ENCODE measurements at regions not wholly inside any gene's neighbourhood (a gene's known extent, or its start where the extent isn't known, plus 50 kb on each side); places are given as distances from the start of the nearest gene placed in this dataset.

GRCh38 chr5:100755435-100755834 lies 147.6 kb downstream of the ST8SIA4 start:
- peaks cover 26% of the 10 kb centered on the region for H3K27me3 Mint-ChIP-seq (ENCODE audit: insufficient read depth, low read depth, poor library complexity)
- no peaks in the 10 kb centered on the region for H3K9me2 ChIP-seq (ENCODE audit: insufficient read depth)
- H3K79me2 ChIP-seq (replicated peaks; ENCODE audit: insufficient read depth): no peaks in the 10 kb centered on the region
- no peaks in the 10 kb centered on the region for H3K9me3 Mint-ChIP-seq
- TF ChIP-seq REST (IDR thresholded peaks at IDR 0.05; ENCODE audit: unreplicated experiment): no peak
- no peak for TF ChIP-seq EZH2phosphoT487 (IDR thresholded peaks at IDR 0.05; ENCODE audit: unreplicated experiment)
- no peak for TF ChIP-seq ZNF114 (CRISPR knock-in tag; IDR thresholded peaks at IDR 0.05)
- TF ChIP-seq POLR2AphosphoS5 (IDR thresholded peaks at IDR 0.05; ENCODE audit: low read depth): no peak
- TF ChIP-seq STAT1 (IDR thresholded peaks at IDR 0.05; ENCODE audit: unreplicated experiment): no peak
- no peak for TF ChIP-seq ETS1 (IDR thresholded peaks at IDR 0.05)
- TF ChIP-seq JUNB (IDR thresholded peaks at IDR 0.05; ENCODE audit: unreplicated experiment): no peak
- TF ChIP-seq CREB1 (CRISPR knock-in tag; IDR thresholded peaks at IDR 0.05; ENCODE audit: low read depth): no peak
- TF ChIP-seq CTCF (conservative IDR thresholded peaks at IDR 0.05; ENCODE audit: low read depth in 2 of 2): no peak
- no peak overlapping the region for H2AFZ ChIP-seq
- H3K27ac ChIP-seq (ENCODE audit: low read depth): no peak overlapping the region
- ATAC-seq (no peak), DNase-seq (ENCODE audit: low spot score) (no peak)
- H3K36me3 Mint-ChIP-seq (ENCODE audit: low read depth): no peaks in the 10 kb centered on the region
- H3K4me2 ChIP-seq: no peak overlapping the region
- no peaks in the 10 kb centered on the region for H3F3A ChIP-seq (replicated peaks; ENCODE audit: low read depth)
- peaks cover 40% of the 10 kb centered on the region for H3K27me3 ChIP-seq (ENCODE audit: insufficient read depth)
- H4K20me1 ChIP-seq (replicated peaks; ENCODE audit: insufficient read depth): no peaks in the 10 kb centered on the region
- peaks cover 26% of the 10 kb centered on the region for H3K4me1 ChIP-seq (ENCODE audit: insufficient read depth)
- H3K4me3 ChIP-seq: no peak overlapping the region
- no peak overlapping the region for H3K27ac Mint-ChIP-seq
- H3K4me1 Mint-ChIP-seq: peaks cover 17% of the 10 kb centered on the region
- H3K4me3 Mint-ChIP-seq: no peak overlapping the region
- H3K36me3 ChIP-seq (ENCODE audit: insufficient read depth): no peaks in the 10 kb centered on the region

Data from GM23338 (cell line).